Activated naive CD4-positive, alpha-beta T cell (primary cell): ENCODE measurements at regions not wholly inside any gene's neighbourhood (a gene's known extent, or its start where the extent isn't known, plus 50 kb on each side); places are given as distances from the start of the nearest gene placed in this dataset.
"Not testable (repeated sequence)": the region's sequence is repeated elsewhere in the genome, so short reads cannot be mapped to it uniquely, and the experiment has no call there.

Source experiments
- DNase-seq, 4 experiments: peaks; one replicate each; lab custom pipeline; 2025; lab: John Stamatoyannopoulos, UW

DNA sequence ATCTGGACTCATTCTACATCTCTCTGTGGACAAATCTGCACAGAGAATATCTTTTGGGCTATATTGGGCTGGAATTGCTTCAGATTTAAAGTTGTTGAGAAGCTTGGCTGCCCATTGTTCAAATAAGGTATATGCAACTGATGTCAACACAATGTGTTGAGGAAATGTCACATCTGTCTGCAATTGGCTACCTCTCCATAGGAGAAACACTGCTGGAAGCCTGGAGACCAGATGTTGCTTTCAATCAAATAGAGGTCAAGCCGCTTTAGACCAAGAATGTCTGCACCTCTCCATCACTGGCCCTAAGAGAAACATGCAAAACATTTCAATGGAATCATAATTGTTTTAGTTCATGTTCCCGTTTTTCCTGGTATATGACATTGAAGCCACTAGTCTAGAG is 720.2 kb downstream of the SLC4A3 start:
- no peak for DNase-seq

DNA sequence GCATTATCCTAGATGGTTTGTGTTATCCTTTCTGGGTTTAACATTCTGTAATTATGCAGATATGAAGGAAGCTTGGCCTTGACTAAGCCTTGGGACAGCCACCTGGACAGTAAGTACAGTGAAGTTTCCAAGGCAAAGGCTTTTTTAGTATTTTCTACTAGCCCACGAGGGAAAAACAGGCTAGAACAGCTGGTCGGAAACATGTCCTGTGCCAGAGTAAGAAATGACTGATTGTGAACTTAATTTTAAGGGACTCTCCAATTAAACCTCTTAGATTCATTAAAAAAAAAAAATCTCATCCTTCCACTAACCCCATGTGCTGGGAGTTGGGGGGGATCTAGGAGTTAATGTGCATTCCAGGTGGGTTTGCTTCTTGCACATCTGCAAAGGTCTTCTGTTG is 720.8 kb downstream of the SLC4A3 start:
- no peak for DNase-seq

DNA sequence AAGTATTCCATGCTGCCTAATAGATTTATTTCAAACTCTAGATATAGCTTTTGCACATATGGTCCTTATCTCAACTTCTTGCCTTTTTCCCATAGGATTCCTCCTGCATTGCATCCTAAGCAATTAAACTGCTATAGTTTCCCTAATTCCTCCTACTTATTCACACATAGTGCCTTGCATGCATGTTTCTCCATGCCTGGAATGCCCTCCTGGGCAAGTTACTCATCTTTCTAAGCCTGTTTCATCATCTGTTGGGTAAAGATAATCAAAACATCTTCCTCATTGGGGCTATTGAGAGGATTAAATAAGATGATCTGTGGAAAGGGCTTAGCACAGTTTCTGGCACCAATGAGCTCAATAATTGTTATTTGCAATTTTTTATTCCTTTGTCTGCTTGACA is 726.5 kb downstream of the SLC4A3 start:
- DNase-seq: no peak

DNA sequence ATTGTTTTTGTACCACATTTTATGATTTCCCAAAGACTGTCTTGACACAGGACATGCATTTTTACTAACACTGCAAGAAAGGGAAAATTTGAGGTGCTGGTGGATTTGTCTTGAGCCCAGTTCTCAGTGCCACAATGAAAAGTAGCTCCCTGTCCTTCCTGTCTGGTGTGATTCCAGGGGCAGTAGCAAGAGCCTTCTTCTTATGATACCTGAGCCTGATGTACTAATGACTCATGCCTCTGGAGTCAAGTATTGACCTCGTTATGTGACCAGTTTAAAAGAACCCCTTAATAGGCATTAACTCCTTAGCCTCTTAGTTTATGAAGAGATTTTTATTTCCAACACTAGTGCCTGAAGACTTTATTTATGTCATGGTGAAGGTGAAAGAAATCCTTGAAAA is 728.6 kb downstream of the SLC4A3 start:
- no peak for DNase-seq

DNA sequence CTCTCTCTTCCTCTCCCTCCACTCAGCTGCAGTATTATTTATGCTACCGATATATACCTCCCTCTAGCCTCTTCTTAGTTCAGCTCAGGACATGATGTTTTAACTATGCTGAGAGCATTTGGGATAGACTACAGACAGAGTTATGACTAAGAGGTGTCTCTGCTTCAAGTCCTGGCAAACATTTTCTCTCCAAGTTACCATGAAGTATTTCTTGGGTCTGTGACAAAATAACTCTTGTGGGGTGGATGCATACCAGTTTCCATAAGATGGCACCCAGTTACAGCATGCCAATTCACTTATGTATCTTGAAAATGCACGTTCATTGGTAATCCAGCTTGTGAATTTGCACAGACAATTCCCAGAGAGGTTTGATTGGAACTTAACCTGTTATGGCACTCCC is 737.6 kb downstream of the SLC4A3 start:
- DNase-seq: no peak

DNA sequence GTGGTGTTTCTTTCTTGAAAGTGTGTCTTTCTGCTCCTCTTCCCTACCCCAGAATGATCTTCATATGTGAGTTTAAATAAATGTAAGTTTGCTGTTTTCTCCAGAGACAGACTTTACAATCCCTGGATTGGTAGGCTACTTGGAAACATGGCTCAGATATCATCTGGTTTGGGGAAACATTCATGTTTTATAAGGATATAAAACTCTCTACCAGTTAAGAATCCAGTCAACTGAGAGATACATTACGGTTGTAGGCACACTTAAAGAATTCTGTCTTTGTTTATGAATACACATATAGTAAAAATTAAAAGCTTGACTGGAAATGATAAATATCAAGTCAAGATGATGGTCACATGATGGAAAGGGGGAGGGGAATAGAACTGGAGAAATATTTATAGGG is 739.3 kb downstream of the SLC4A3 start:
- DNase-seq: no peak

DNA sequence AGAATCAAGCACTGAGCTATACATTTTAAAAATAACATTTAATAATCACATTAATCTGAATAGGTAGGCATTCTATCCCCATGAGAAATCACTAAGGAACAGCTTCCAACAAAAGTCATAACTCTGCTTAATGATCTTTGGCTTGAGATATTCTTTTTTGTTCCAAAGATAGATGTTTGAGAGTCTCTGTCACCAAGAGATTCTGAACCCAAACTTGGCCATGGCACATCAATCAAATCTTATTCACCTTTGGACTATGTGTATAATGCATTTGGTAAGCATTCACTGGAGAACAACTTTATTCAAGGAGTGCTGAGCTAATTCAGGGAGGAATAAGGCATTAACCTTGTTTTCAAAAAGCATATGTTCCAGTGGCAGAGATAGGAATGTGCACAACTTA is 743.3 kb downstream of the SLC4A3 start:
- no peak for DNase-seq

DNA sequence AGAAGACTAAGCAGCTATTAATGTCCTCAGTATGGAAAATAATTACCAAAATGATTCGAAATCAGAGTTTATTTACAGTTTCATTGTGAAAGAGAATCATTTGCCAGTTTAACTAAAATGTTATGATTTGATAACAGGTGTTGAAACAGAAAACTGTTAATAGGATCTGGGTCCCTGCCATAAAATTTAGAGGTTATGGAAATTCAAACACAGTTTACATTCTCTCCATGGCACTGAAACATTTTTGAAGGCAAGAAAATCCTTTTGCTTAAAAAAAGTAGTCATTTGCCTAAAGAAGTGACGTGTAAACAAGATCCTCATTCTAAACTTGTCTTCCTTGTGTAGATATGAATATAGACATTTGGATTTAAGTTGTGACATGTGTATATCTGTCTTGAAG is 743.8 kb downstream of the SLC4A3 start:
- DNase-seq: no peak

DNA sequence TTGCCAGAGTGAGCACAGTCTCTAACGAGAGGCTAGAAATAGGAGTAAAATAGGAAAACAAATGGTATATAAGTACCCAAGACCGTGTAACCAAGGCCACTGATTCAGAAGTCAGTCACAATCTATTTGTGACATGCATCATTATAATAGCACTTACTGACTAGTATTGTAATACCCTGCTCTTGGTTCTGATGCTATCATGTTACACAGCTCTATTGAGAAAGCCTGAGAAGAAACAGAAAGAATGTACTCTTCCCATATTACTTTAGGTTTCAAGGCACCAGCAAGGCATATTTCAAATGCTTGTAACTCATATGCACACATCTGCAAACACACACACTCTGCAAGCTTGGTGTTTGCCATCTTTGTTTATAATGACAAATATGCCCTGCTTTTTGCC is 746.4 kb downstream of the SLC4A3 start:
- no peak for DNase-seq

DNA sequence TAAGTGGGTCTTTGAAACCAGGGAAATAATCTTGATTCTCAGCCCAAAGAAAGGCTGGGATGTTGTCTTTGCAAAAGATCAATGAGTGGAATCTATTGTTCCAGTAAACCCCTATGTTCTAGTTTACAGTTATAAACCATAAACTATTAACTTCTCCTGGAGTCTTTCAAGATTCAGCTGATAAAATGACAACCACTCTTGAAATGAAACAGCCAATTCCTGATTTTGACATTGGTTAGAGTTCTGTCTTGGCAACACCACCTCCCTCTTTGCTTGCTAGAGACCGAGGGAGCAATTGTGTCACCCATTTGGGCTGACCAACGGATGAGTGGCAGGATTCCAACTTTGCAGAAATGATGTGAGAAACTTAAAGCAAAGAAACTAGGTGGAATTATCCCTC is 746.9 kb downstream of the SLC4A3 start:
- DNase-seq: no peak

DNA sequence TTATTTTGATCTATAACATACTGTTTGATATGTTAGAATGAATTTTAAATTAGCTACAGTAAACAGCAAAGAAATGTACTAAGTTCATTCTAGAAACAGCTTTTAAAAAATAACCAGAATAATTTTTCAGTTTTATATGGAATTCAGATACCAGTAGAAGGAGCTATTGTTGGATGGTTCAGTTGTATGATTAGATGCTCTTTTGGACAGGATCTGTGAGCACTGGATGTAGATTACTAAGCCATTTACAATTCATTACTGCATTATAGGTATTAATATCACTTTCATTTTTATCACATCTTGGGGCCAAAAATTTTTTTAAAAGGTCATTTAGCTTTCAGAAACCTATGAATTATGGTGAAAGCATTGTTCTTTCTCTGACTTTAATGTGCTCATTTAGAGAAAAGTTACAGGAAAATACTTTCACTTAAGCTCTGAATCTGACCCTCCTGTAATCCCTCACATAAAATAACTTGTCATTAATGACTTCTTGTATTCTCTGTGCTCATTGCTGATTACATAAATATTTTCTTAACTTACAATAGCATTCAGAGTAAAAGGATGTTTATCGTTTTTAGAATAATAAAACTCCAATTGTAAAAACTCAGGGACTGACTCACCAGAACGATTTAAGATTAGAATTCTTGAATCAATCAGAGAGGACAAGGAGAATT is 750.2 kb downstream of the SLC4A3 start:
- no peak for DNase-seq

DNA sequence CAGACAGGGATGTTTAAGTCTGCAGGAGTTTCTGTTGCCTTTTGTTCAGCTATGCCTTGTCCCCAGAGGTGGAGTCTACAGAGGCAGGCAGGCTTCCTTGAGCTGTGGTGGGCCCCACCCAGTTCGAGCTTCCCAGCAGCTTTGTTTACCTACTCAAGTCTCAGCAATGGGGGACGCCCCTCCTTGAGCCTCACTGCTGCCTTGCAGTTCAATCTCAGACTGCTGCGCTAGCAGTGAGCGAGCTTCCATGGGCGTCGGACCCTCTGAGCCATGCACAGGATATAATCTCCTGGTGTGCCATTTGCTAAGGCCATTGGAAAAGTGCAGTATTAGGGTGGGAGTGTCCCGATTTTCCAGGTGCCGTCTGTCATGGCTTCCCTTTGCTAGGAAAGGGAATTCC is 760.3 kb downstream of the SLC4A3 start:
- not testable (repeated sequence) for DNase-seq

DNA sequence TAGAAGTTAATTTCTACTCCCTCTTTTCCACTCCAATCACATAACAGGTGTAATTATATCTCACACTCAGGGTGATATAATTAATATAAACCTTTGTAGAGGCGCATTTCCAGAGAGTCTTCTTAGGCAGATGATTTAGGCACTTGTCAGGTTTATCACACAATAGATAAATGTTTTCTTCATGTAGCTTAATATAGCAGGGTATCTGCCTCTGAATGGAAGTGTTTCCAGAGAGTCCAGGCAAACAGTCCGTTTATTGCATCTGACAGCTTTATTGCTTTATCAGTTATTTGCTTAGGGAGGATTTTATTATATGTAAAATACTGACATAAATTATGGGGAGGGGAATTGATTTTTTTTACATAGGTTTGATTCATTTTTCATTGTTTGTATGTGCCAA is 766.3 kb downstream of the SLC4A3 start:
- DNase-seq: no peak

DNA sequence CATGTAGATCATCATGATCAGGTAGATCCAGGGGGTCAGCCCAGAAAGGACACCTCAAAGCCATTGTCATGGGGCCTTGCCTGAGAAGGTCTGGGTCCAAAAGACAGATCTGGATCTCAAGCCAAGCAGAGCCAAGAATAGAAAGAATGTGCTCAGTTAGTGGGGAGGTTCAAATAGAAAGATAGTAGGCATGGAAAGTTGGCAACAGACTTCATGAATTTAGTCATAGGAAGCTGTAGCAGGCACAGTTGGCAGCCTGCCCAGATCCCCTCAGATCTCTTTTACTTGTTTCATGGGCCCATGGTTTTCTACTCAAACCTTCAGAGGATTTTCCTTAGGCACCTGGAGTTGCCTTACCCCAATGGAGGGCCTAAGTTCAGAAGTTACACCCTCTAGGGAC is 767.0 kb downstream of the SLC4A3 start:
- DNase-seq: no peak

DNA sequence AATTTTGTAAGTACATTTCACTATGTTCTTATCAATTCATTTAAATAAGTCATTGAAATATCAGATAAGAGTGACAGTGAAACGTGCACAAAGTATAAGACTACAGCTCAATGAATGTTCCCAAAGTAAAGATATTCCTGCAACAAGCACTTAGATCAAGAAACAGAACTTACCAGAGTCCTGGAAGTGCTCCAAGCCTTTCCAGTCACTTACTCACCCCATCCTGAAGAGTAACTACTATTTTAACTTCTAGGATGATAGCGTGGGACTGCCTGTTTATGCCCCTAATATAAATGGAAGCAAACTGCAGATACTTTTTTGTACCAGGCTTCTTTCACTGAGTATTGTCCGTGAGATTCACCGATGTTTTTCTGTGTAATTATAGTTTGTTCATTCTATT is 768.9 kb downstream of the SLC4A3 start:
- no peak for DNase-seq

DNA sequence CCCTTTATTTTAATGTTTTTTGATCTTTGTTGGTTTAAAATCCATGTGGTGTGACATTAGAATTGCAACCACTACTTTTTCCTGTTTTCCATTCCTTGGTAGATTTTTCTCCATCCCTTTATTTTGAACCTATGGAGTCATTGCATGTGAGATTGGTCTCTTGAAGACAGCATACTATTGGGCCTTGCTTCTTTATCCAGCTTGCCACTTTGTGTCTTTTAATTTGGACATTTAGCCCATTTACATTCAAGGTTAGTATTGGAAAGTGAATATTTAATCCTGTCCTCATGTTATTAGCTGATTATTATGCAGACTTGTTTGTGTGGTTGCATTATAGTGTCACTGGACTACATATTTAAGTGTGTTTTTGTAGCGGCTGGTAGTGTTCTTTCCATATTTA is 782.9 kb downstream of the SLC4A3 start:
- no peak for DNase-seq

DNA sequence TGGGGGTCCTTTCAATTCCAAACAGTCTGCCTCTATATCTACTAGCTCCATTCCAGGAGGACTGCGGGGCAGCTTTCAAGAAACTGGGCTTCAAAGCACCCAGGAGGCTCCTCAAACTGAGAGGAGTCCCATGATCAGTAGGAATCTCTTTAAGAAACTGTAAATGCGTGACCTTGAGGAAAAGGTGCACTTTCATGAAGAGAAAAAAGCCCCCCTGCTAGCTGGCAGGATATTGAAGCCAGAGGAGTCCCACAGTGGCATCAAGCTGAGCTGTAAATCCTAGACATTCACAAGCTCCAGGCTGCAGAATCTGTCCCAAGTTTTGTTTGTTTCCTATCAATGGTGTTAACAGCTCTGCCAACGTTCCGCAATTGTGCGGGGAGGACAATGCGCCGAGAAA is 790.1 kb downstream of the SLC4A3 start:
- no peak for DNase-seq

DNA sequence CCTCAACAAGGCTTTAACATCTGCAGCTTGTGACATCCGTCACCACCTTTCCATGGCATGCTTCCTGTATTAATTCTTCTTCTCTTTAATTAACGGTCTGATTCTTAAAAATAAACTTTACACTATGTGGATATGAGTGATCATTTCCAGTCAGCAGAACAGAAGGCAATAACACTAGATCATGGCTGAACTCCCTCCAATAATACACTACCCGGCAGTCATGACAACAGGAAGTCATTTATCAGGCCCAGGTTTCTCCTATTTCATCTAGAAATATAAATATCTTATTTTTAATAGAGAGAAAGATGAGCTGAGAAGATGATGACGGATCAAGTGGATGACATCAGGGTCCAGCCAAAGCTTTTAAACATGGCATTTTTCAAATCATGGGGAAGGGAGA is 792.2 kb downstream of the SLC4A3 start:
- no peak for DNase-seq

DNA sequence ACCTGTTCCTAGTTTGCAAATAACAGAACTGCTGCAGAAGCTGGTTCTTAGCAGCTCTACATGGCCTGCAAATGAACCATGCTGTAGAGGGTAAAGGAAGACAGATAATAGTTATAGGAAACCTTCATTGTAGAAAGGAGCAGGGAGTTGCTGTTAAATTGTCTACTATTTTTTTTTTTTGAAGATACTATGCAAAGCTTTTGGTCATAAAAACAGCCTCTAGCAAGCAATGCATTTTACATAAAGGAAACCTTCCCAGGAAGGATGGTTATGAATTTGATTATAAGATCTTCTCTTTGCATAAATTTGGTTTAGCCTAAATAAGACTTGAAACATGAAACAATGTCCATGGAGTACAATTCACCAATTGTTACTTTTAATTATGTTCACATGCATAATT is 793.4 kb downstream of the SLC4A3 start:
- DNase-seq: no peak

DNA sequence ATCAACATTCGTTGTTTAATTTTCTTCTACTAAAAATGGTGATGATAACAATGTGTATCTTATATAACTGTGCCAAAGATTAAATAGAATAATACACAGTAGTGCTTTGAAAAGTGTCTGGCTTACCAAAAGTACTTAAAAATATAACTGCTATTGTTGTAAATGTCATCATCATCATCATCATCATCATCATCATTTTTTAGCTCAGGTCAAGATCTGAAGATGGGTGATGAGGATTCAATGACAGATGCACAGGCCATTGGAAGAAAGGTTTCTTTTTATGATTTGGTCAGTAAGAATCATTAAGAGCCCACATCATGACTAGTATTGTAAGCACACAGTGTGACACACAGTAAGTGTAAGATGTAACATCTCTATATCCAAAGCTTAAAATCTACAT is 795.2 kb downstream of the SLC4A3 start:
- no peak for DNase-seq

DNA sequence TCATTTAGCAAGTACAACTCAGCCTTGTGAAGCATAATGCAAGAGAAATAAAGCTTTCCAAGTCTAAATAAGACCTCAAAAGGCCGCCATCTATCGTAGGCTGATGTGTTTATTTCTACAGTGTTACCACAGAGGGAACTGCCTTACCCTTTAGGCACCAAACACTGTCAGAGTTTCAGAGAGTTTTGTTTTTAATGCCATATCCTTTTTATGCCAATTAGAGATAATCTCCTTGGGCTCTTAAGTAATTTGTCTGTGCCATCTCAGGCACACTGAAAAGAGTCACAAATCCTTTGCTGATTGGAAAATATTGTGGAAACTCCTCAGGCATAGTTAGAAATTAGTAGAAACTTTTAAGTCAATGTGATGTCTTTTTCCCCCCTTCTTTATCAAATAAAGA is 797.1 kb downstream of the SLC4A3 start:
- no peak for DNase-seq

DNA sequence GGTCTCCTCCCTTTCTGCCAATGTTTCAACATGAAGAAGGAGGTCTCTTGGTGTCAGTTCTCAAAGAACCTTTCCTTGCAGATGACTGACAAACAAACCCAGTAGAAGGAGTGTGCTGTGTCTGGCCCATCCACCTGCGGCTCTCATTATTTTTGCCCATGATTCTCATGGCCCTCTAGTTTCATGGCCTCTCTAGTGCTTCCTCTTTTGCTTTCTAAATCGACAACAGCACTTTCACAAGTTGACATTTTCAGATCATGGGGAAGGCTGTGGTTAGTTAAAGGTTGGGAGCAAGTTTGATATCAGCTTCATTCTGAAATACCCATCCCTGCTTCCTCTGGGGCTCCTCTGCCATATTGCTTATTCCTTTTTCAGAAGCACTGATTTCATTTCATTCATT is 805.2 kb downstream of the SLC4A3 start:
- DNase-seq: no peak

DNA sequence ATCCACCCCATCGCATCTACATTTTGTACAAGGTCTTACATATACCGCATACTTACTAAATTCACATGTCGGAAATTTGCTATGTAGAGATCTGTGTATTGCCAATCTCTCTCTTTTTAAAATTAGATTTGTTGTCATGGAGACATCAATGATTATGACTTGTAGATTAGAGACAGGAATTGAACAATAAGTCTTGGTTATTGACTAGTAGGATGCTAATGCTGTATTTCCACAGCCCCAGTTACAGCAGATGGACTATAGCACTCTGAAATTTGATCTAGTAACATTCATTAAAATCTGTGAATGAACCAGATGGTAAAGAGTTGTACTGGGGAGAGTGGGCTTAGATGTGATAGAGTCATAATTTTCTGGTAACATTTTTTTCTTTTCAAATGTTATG is 805.7 kb downstream of the SLC4A3 start:
- DNase-seq: no peak

DNA sequence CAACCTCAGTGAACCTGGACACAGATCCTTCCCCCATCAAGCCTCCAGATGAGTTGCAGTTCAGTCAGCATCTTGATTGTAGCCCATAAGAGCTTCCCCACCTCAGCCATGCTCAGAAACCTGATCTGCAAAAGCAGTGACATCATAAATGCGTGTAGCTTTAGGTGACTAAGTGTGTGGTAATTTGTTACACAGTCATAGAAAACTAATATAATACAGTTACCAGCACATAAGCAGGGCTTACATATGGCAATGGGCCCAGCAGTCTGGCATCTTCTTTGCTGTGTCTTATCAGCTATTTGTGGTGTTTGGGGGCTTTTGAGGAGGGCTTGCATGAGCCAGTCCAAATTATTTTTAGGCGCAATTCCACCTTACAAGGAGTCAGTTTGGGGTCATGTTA is 807.0 kb downstream of the SLC4A3 start:
- DNase-seq: no peak

DNA sequence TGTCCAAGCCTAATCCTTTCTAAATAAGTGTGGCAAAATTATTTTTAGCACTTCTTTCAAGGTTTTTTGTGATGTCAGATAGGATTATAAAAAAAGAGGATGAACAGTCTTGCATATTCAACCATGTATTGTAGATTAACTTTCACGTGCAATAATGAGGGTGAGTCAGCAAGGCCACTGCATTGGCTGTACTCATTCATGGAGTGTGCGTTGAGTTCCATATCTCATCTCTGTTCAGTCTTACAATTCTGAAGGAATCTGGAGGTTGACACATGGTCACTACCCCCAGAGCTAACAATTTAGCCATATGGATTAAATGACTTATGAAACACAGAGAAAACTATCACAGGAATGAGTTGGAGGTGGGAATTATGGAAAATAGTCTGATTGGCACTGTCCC is 810.5 kb downstream of the SLC4A3 start:
- DNase-seq: no peak
